HepG2 (cell line): ENCODE measurements at regions not wholly inside any gene's neighbourhood (a gene's known extent, or its start where the extent isn't known, plus 50 kb on each side); places are given as distances from the start of the nearest gene placed in this dataset.

Experiments
- AFF4 ChIP-seq: sonication (generic); formaldehyde crosslinking; IDR thresholded peaks from 2 replicates; pipeline ENCODE4 v1.4.0; 2020; ENCODE audit warnings: missing genetic modification reagents
- BCLAF1 ChIP-seq: fragments of 450-650 bp; IDR thresholded peaks from 2 replicates; pipeline ENCODE4 v1.6.1; 2017; ENCODE audit warnings: mild to moderate bottlenecking
- CEBPG ChIP-seq: IDR thresholded peaks from 2 replicates; pipeline ENCODE4 v1.6.1; 2016
- CHCHD3 ChIP-seq: sonication (generic); formaldehyde crosslinking; IDR thresholded peaks from 2 replicates; pipeline ENCODE4 v1.8.0; 2022; ENCODE audit warnings: mild to moderate bottlenecking, missing genetic modification reagents, moderate library complexity
- FOXC1 ChIP-seq: sonication (generic); formaldehyde crosslinking; IDR thresholded peaks from 2 replicates; pipeline ENCODE4 v1.8.0; 2022; ENCODE audit warnings: mild to moderate bottlenecking, missing genetic modification reagents, borderline replicate concordance
- KDM5B ChIP-seq: sonication (generic); formaldehyde crosslinking; IDR thresholded peaks from 2 replicates; pipeline ENCODE4 v1.4.0; 2020; ENCODE audit warnings: missing genetic modification reagents, mild to moderate bottlenecking, borderline replicate concordance
- KLF16 ChIP-seq, 2 experiments: sonication (generic) in 1 of 2; formaldehyde crosslinking in 1 of 2; IDR thresholded peaks; 2 replicates each; pipeline versions ENCODE4 v1.6.1 to v1.8.0; 2016 to 2023; ENCODE audit warnings: missing genetic modification reagents in 2 of 2, missing compliant biosample characterization in 1 of 2
- MYNN ChIP-seq: sonication (generic); formaldehyde crosslinking; IDR thresholded peaks from 2 replicates; pipeline ENCODE4 v1.4.0; 2020; ENCODE audit warnings: mild to moderate bottlenecking, low read depth, missing genetic modification reagents
- RXRA ChIP-seq: sonication (generic); formaldehyde crosslinking; IDR thresholded peaks from 2 replicates; pipeline ENCODE4 v1.5.1; 2020; ENCODE audit warnings: missing genetic modification reagents
- SAFB2 ChIP-seq: sonication (generic); formaldehyde crosslinking; IDR thresholded peaks from 2 replicates; pipeline ENCODE4 v1.5.1; 2020; ENCODE audit warnings: missing genetic modification reagents, low read depth, mild to moderate bottlenecking, borderline replicate concordance
- SMARCE1 ChIP-seq: fragments of 450-650 bp; IDR thresholded peaks from 2 replicates; pipeline ENCODE4 v1.6.1; 2017; ENCODE audit warnings: borderline replicate concordance
- TBP ChIP-seq: sonication (generic); formaldehyde crosslinking; IDR thresholded peaks from 2 replicates; pipeline ENCODE4 v1.5.0; 2020; ENCODE audit warnings: missing genetic modification reagents
- TFE3 ChIP-seq: IDR thresholded peaks from 2 replicates; pipeline ENCODE4 v1.6.1; 2016
- XRCC5 ChIP-seq: fragments of 200-400 bp; formaldehyde crosslinking; optimal IDR thresholded peaks from 2 replicates; pipeline ENCODE3; 2017; ENCODE audit warnings: mild to moderate bottlenecking, low read length
- ZBTB20 ChIP-seq: sonication (generic); formaldehyde crosslinking; IDR thresholded peaks from 2 replicates; pipeline ENCODE4 v1.8.1; 2023; ENCODE audit warnings: missing genetic modification reagents, low read depth, mild to moderate bottlenecking, borderline replicate concordance
- ZFP90 ChIP-seq: sonication (generic); formaldehyde crosslinking; IDR thresholded peaks from 2 replicates; pipeline ENCODE4 v1.8.0; 2022; ENCODE audit warnings: missing genetic modification reagents, mild to moderate bottlenecking, inconsistent platforms, borderline replicate concordance
- ZNF225 ChIP-seq: sonication (generic); formaldehyde crosslinking; IDR thresholded peaks from 2 replicates; pipeline ENCODE4 v1.4.0; 2020; ENCODE audit warnings: mild to moderate bottlenecking, missing genetic modification reagents
- ZNF251 ChIP-seq: sonication (generic); formaldehyde crosslinking; IDR thresholded peaks from 2 replicates; pipeline ENCODE4 v1.9.0; 2021; ENCODE audit warnings: mild to moderate bottlenecking, missing genetic modification reagents
- ZNF510 ChIP-seq: sonication (generic); formaldehyde crosslinking; IDR thresholded peaks from 2 replicates; pipeline ENCODE4 v1.4.0; 2020; ENCODE audit warnings: low read depth, mild to moderate bottlenecking, missing genetic modification reagents
- ZNF572 ChIP-seq: sonication (generic); formaldehyde crosslinking; IDR thresholded peaks from 2 replicates; pipeline ENCODE4 v1.5.1; 2020; ENCODE audit warnings: mild to moderate bottlenecking, missing genetic modification reagents
- ZNF614 ChIP-seq: IDR thresholded peaks from 2 replicates; pipeline ENCODE4 v1.6.1; 2018; ENCODE audit warnings: missing biosample characterization, missing genetic modification reagents, inconsistent platforms, borderline replicate concordance
- TF ChIP-seq, protein P1 (sequence below): sonication (generic); formaldehyde crosslinking; conservative IDR thresholded peaks from 2 replicates; pipeline ENCODE4 v1.4.0; 2020; ENCODE audit warnings: missing genetic modification reagents

GRCh38 chr10:58963723-58964124, 212.7 kb upstream of the PHYHIPL start (continued):
- TF ChIP-seq SAFB2 (CRISPR knock-in tag) (no peak), ZFP90 (CRISPR knock-in tag) (0 out of 2 replicates have a peak, but pooled peaks have one; percentile 27), KLF16 (CRISPR knock-in tag; IDR thresholded peaks at IDR 0.05) (no peak), MYNN (no peak), TBP (CRISPR knock-in tag) (no peak), ZNF225 (no peak), XRCC5 (peak; percentile 33), ZBTB20 (CRISPR knock-in tag) (no peak), RXRA (CRISPR knock-in tag) (0 out of 2 replicates have a peak, but pooled peaks have one; percentile 60), TFE3 (CRISPR knock-in tag) (no peak), CEBPG (CRISPR knock-in tag) (peak; percentile 5; the same call in 1 of the 2 replicates), AFF4 (CRISPR knock-in tag) (no peak), ZNF614 (no peak), ZNF251 (no peak), SMARCE1 (no peak), BCLAF1 (no peak), CHCHD3 (CRISPR knock-in tag) (no peak), FOXC1 (CRISPR knock-in tag) (no peak), ZNF572 (CRISPR knock-in tag) (no peak), ZNF510 (CRISPR knock-in tag) (no peak), KDM5B (no peak)
- TF ChIP-seq, protein P1, sequence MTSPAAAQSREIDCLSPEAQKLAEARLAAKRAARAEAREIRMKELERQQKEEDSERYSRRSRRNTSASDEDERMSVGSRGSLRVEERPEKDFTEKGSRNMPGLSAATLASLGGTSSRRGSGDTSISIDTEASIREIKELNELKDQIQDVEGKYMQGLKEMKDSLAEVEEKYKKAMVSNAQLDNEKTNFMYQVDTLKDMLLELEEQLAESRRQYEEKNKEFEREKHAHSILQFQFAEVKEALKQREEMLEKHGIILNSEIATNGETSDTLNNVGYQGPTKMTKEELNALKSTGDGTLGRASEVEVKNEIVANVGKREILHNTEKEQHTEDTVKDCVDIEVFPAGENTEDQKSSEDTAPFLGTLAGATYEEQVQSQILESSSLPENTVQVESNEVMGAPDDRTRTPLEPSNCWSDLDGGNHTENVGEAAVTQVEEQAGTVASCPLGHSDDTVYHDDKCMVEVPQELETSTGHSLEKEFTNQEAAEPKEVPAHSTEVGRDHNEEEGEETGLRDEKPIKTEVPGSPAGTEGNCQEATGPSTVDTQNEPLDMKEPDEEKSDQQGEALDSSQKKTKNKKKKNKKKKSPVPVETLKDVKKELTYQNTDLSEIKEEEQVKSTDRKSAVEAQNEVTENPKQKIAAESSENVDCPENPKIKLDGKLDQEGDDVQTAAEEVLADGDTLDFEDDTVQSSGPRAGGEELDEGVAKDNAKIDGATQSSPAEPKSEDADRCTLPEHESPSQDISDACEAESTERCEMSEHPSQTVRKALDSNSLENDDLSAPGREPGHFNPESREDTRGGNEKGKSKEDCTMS (CRISPR knock-in tag) = no peak
